Liver (tissue), 8 donors: ENCODE measurements at regions not wholly inside any gene's neighbourhood (a gene's known extent, or its start where the extent isn't known, plus 50 kb on each side); places are given as distances from the start of the nearest gene placed in this dataset.

Source experiments
- DNase-seq: peaks from one replicate; pipeline ENCODE4 v3.0.0-alpha.2; 2017; ENCODE audit warnings: low spot score
- H3K27ac ChIP-seq, 2 donors: one replicate each; pipeline ENCODE4 v1.7.0; 2013; ENCODE audit warnings: inconsistent platforms in 2 of 2, low read length in 2 of 2, control low read depth in 1 of 2, low read depth in 1 of 2, mild to moderate bottlenecking in 1 of 2
- H3K27me3 ChIP-seq, 4 donors: one replicate each; pipeline versions ENCODE4 v1.6.1 to v1.7.0; 2013; ENCODE audit warnings: low read length in 3 of 4, inconsistent platforms in 1 of 4, mild to moderate bottlenecking in 1 of 4, moderate library complexity in 1 of 4; ENCODE audit not compliant: control insufficient read depth in 4 of 4, insufficient read depth in 4 of 4
- H3K36me3 ChIP-seq, 4 donors: one replicate each; pipeline versions ENCODE4 v1.6.1 to v1.7.0; 2013; ENCODE audit warnings: low read length in 3 of 4, mild to moderate bottlenecking in 3 of 4, low read depth in 1 of 4, moderate library complexity in 1 of 4; ENCODE audit not compliant: control insufficient read depth in 4 of 4, insufficient read depth in 3 of 4
- H3K4me1 ChIP-seq, 4 donors: one replicate each; pipeline versions ENCODE4 v1.6.1 to v1.7.0; 2013; ENCODE audit warnings: low read length in 3 of 4, mild to moderate bottlenecking in 3 of 4, moderate library complexity in 1 of 4; ENCODE audit not compliant: control insufficient read depth in 4 of 4, insufficient read depth in 4 of 4
- H3K4me3 ChIP-seq, 3 donors: one replicate each; pipeline versions ENCODE4 v1.6.1 to v1.7.0; 2013; ENCODE audit warnings: low read length in 3 of 3, control low read depth in 1 of 3, low read depth in 1 of 3, mild to moderate bottlenecking in 1 of 3
- H3K9ac ChIP-seq, 2 donors: one replicate each; pipeline ENCODE4 v1.7.0; 2013; ENCODE audit warnings: low read length in 2 of 2, mild to moderate bottlenecking in 2 of 2, moderate library complexity in 2 of 2, control low read depth in 1 of 2, low read depth in 1 of 2
- H3K9me3 ChIP-seq, 4 donors: one replicate each; pipeline versions ENCODE4 v1.6.1 to v1.7.0; 2013; ENCODE audit warnings: low read length in 3 of 4; ENCODE audit not compliant: control insufficient read depth in 4 of 4
- ATF3 ChIP-seq: IDR thresholded peaks from 2 replicates; pipeline ENCODE4 v1.6.1; 2016; ENCODE audit warnings: antibody characterized with exemption
- CTCF ChIP-seq: fragments of 150-350 bp; IDR thresholded peaks from 2 replicates; pipeline ENCODE4 v1.5.1; 2017; ENCODE audit warnings: improper control_type of control experiment, low read depth, low read length; ENCODE audit not compliant: missing input control
- EGR1 ChIP-seq, 2 donors: IDR thresholded peaks; 2 replicates each; pipeline ENCODE4 v1.6.1; 2016 to 2018; ENCODE audit warnings: antibody characterized with exemption in 2 of 2, low read depth in 2 of 2
- FOXA1 ChIP-seq: IDR thresholded peaks from 2 replicates; pipeline ENCODE4 v1.6.1; 2016; ENCODE audit warnings: antibody characterized with exemption
- FOXA2 ChIP-seq: IDR thresholded peaks from 2 replicates; pipeline ENCODE4 v1.6.1; 2016; ENCODE audit warnings: antibody characterized with exemption
- GABPA ChIP-seq, 2 donors: IDR thresholded peaks in 1 of 2; conservative IDR thresholded peaks in 1 of 2; 2 replicates each; pipeline ENCODE4 v1.6.1; 2016; ENCODE audit warnings: antibody characterized with exemption in 2 of 2, mild to moderate bottlenecking in 1 of 2, moderate library complexity in 1 of 2
- HNF4A ChIP-seq, 2 donors: conservative IDR thresholded peaks; 2 replicates each; pipeline ENCODE4 v1.6.1; 2016; ENCODE audit warnings: antibody characterized with exemption in 2 of 2, mild to moderate bottlenecking in 2 of 2
- HNF4G ChIP-seq: IDR thresholded peaks from 2 replicates; pipeline ENCODE4 v1.6.1; 2016; ENCODE audit warnings: antibody characterized with exemption
- JUND ChIP-seq, 2 donors: IDR thresholded peaks; 2 replicates each; pipeline ENCODE4 v1.6.1; 2016; ENCODE audit warnings: antibody characterized with exemption in 2 of 2
- NR2F2 ChIP-seq: IDR thresholded peaks from 2 replicates; pipeline ENCODE4 v1.6.1; 2016; ENCODE audit warnings: antibody characterized with exemption
- RAD21 ChIP-seq, 2 donors: IDR thresholded peaks; 2 replicates each; pipeline ENCODE4 v1.6.1; 2016; ENCODE audit warnings: antibody characterized with exemption in 2 of 2, mild to moderate bottlenecking in 2 of 2
- REST ChIP-seq: IDR thresholded peaks from 2 replicates; pipeline ENCODE4 v1.6.1; 2016; ENCODE audit warnings: antibody characterized with exemption, mild to moderate bottlenecking
- SP1 ChIP-seq: IDR thresholded peaks from 2 replicates; pipeline ENCODE4 v1.6.1; 2018; ENCODE audit warnings: antibody characterized with exemption, mild to moderate bottlenecking
- WGBS: extraction: QIAGEN DNeasy Blood & Tissue Kit; methylation state at CpG from one replicate; pipeline ENCODE4 v1.1.7; 2013; 5-methylcytosine and 5-hydroxymethylcytosine counted together
- TF ChIP-seq, protein P1 (sequence below): IDR thresholded peaks from 2 replicates; pipeline ENCODE4 v1.6.1; 2016; ENCODE audit warnings: antibody characterized with exemption
- TF ChIP-seq, protein P2 (sequence below): IDR thresholded peaks from 2 replicates; pipeline ENCODE4 v1.6.1; 2016; ENCODE audit warnings: antibody characterized with exemption
- donor health status: healthy.
- donor health status: healthy.
- donor health status: healthy.
- donor health status: healthy.
- donor health status: healthy.

DNA sequence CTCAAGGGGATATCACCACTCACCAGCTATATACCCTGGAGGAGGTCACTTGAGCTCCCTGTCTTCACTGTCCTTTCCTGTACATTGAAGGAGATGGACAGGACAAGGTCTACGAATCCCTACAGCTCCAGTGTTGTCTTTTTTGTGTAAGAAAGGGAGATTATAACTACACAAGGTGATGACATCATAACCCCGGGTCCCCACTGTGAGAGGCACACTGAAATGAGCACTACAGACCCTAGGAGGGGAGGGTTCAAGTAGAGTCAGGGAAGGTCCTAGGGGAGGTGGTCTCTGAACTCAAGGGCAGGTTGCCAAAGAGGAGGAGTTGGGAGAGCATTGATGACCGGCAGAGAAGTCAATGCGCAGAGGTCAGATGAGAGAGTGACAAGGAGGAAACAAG is 108.3 kb upstream of the SLC14A2 start (continued):
- TF ChIP-seq, protein P1, sequence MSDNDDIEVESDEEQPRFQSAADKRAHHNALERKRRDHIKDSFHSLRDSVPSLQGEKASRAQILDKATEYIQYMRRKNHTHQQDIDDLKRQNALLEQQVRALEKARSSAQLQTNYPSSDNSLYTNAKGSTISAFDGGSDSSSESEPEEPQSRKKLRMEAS, result no peak

- TF ChIP-seq GABPA (IDR thresholded peaks at IDR 0.05 in 1 of 2, conservative IDR thresholded peaks at IDR 0.05 in 1 of 2) (no peak), JUND (IDR thresholded peaks at IDR 0.05) (no peak), CTCF (no peak), FOXA1 (no peak), HNF4G (no peak), RAD21 (IDR thresholded peaks at IDR 0.05) (no peak), EGR1 (IDR thresholded peaks at IDR 0.05; ENCODE audit: low read depth in 2 of 2) (no peak), HNF4A (conservative IDR thresholded peaks at IDR 0.05) (no peak), REST (no peak), NR2F2 (no peak), SP1 (no peak), ATF3 (no peak), FOXA2 (no peak)
- TF ChIP-seq, protein P2, sequence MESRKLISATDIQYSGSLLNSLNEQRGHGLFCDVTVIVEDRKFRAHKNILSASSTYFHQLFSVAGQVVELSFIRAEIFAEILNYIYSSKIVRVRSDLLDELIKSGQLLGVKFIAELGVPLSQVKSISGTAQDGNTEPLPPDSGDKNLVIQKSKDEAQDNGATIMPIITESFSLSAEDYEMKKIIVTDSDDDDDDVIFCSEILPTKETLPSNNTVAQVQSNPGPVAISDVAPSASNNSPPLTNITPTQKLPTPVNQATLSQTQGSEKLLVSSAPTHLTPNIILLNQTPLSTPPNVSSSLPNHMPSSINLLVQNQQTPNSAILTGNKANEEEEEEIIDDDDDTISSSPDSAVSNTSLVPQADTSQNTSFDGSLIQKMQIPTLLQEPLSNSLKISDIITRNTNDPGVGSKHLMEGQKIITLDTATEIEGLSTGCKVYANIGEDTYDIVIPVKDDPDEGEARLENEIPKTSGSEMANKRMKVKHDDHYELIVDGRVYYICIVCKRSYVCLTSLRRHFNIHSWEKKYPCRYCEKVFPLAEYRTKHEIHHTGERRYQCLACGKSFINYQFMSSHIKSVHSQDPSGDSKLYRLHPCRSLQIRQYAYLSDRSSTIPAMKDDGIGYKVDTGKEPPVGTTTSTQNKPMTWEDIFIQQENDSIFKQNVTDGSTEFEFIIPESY, result no peak
- TF ChIP-seq, protein P1, result no peak
- 67% methylated on average over 4 of the region's 4 CpGs for WGBS
- Histone ChIP-seq H3K36me3 (no peaks in the 10 kb centered on the region), H3K9ac (no peak overlapping the region), H3K27ac (no peak overlapping the region), H3K9me3 (peaks cover 0 to 7% (median 2%) of the 10 kb centered on the region in 4 donors), H3K4me1 (no peaks in the 10 kb centered on the region), H3K4me3 (no peak overlapping the region), H3K27me3 (no peaks in the 10 kb centered on the region)
- no peak for DNase-seq
These were observed 105.7 kb upstream of the SLC14A2 start for GRCh38 chr18:45509535-45509934.
